GM12892 (cell line): ENCODE measurements at regions not wholly inside any gene's neighbourhood (a gene's known extent, or its start where the extent isn't known, plus 50 kb on each side); places are given as distances from the start of the nearest gene placed in this dataset.

Experiments
- POLR2A ChIP-seq: IDR thresholded peaks from 2 replicates; pipeline ENCODE4 v1.6.1; 2011; ENCODE audit warnings: low read depth, low read length, control low read depth
- POLR2AphosphoS5 ChIP-seq: IDR thresholded peaks from 2 replicates; pipeline ENCODE4 v1.6.1; 2011; ENCODE audit warnings: low read depth, low read length, control low read depth
- TAF1 ChIP-seq: IDR thresholded peaks from 2 replicates; pipeline ENCODE4 v1.6.1; 2011; ENCODE audit warnings: low read depth, mild to moderate bottlenecking, control low read depth, low read length, borderline replicate concordance

GRCh38 chr9:27688954-27689353 is 115.7 kb upstream of the C9orf72 start:
- TF ChIP-seq POLR2A (no peak), TAF1 (no peak), POLR2AphosphoS5 (no peak)
